HCEC 1CT (cell line): ENCODE measurements at regions not wholly inside any gene's neighbourhood (a gene's known extent, or its start where the extent isn't known, plus 50 kb on each side); places are given as distances from the start of the nearest gene placed in this dataset.
A peak's percentile ranks its signal among the peaks of the same experiment; 100 is the strongest.

Source experiments
- DNase-seq: peaks from one replicate; pipeline ENCODE4 v3.0.0-alpha.2; 2017

GRCh38 chr6:29884261-29884660 is 56.6 kb downstream of the HLA-G start:
- no peak for DNase-seq

- DNase-seq = no peak
Measured at GRCh38 chr6:29886701-29887100, 55.6 kb upstream of the HLA-A start.

GRCh38 chr6:29887330-29887818 is 55.0 kb upstream of the HLA-A start:
- peak; percentile 3 for DNase-seq

- DNase-seq = peak; percentile 11
Measured at GRCh38 chr6:29887819-29888776, 54.2 kb upstream of the HLA-A start.
